ENCODE measurements at regions not wholly inside any gene's neighbourhood (a gene's known extent, or its start where the extent isn't known, plus 50 kb on each side); places are given as distances from the start of the nearest gene placed in this dataset.

GRCh38 chr9:1353291-1353690 lies 303.1 kb downstream of the DMRT2 start:
- TF ChIP-seq POLR2A (IDR thresholded peaks at IDR 0.05) (no peak), CTCF (IDR thresholded peaks at IDR 0.05) (no peak), POLR2AphosphoS5 (IDR thresholded peaks at IDR 0.05) (no peak), EP300 (IDR thresholded peaks at IDR 0.05) (no peak)

All from suprapubic skin (tissue), 4 donors.